HG02571 (cell line): ENCODE measurements at regions not wholly inside any gene's neighbourhood (a gene's known extent, or its start where the extent isn't known, plus 50 kb on each side); places are given as distances from the start of the nearest gene placed in this dataset.
"Not testable (repeated sequence)": the region's sequence is repeated elsewhere in the genome, so short reads cannot be mapped to it uniquely, and the experiment has no call there.

ENCODE experiments used
- ATAC-seq: cut with Tn5 transposase; IDR thresholded peaks from one replicate; pipeline ENCODE4 v1.9.1; 2021; ENCODE audit warnings: mild to moderate bottlenecking, moderate library complexity; ENCODE audit not compliant: unreplicated experiment

DNA sequence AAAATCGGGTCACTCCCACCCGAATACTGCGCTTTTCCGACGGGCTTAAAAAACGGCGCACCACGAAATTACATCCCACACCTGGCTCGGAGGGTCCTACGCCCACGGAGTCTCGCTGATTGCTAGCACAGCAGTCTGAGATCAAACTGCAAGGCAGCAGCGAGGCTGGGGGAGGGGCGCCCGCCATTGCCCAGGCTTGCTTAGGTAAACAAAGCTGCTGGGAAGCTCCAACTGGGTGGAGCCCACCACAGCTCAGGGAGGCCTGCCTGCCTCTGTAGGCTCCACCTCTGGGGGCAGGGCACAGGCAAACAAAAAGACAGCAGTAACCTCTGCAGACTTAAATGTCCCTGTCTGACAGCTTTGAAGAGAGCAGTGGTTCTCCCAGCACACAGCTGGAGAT is 325.7 kb upstream of the PIK3R1 start:
- ATAC-seq = not testable (repeated sequence)

DNA sequence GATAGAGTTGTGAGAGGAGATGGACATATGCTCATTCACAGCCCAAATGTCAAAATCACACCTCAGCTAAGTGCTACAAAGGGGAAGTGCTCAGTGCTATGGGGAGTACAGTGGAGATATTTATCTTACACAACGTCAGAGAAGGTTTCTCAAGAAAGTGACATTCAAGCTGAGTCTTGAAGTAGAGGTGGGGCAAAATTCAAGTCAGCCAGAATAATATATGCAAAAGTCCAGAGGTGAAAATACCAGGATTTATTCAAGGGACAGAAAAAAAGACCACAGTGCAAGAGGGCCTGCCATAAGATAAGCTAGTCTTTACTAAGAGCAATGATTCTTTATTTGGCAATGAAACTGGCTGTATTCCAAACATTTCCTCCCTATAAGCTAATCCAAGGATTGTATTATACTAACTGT is 327.8 kb upstream of the PIK3R1 start:
- no peak for ATAC-seq

DNA sequence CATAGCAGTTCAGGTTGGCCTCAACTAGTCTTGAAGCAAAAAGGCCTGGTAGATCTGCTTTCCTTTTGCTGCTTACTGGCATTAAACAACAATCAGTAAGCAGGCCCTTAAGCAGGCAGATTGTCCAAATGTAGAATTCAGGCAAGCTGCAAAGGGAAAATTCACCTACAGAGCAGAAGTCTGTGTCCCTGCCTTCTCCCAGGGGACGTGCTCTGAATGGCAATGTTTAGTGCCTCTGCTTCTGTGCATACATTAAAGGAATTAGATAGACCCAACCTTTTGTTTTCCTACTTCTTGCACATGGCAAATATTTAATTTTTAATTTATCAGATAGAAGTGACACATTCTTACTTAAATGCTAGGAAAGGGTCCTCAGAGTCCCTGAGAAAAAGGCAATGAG is 328.8 kb upstream of the PIK3R1 start:
- no peak for ATAC-seq

DNA sequence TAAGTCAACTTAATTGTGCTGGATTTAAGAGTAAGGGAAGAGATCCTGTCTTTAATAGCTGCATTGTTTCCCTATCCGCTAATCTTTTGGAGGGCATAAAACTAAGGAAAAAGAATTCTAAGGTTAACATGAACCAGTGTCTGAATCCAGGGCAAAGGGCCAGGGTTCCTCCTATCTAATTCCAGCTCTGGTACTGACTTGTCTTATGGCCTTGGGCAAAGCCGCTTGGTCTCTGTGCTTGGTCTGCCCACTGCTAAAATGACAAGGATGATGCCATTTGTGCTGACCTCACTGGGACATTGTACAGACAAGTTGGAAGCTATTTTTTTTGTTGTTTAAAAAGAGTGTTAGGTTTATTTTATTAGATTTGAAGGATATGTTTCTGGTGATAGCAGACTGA is 334.7 kb upstream of the PIK3R1 start:
- no peak for ATAC-seq

DNA sequence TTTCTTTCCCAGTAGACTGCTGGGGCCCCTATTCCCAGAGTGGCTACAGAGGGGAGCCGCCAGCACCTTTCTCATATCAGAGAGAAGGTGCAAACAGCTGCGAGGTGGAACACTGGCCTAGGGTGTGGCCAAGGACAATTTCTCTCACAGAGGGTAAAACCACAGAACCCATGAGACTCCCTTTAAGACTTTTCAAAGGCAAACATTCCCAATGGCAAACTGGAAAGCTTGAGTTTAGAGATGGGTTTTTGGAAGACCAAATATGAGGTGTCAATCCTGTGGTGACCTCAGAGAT is 335.1 kb upstream of the PIK3R1 start:
- ATAC-seq = no peak

DNA sequence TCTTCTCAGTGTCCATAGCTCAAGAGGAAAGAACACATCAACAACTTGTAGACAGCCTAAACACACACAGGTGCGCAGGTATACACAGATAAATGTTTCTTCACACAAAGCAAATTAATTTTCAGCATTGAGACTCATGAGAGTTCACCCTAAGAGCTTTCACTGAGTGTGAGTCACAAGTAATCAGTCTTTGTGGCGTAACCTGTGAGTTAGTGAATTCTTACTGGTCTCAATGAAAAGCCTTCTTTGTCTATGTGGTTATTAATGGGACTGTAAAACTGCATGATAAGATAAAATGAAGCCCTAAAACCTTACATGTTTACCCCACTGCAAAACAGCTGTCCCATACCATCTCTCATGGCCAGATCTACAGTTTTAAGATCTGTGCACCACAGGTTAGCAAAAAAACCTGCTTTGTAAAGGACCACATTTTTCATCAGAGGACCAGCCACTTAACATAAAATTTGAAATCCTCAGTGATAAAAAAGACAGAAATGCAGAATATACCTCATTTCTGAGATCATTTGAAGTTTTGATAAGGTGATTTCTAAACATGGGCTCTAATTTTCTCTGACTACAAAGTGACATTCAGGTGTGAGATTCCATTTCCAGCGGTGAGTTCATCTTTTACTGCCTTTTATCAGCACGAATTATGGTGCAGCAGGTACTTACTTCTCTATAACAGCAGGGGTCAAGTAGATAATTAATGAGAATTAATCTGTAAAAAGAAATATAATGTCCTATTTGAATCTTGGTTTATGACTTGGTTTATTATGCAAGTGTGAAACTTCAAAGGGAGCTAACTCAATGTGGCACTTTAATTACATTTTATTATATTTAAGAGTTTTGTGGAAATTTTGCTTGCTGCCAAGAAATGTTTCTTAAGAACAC is 335.7 kb upstream of the PIK3R1 start:
- no peak for ATAC-seq

DNA sequence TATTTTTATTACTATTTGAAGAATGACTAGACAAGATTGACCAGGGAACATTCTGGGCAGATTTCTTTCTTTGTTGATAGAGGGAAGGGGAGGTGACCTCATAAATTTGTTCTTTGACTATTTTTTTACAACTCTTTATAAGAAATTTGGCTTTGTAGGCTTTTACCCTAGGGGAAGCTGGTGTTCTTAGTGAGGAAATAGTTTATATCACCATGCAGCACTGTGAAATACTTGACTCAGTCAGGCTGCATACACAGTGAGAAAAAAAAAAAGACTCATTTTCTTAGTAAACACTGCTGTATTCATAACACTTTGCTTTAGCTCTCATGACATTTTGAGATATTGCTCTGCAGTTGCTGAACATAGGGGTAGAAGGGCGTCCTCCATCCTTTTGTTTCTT is 336.6 kb upstream of the PIK3R1 start:
- ATAC-seq = no peak

DNA sequence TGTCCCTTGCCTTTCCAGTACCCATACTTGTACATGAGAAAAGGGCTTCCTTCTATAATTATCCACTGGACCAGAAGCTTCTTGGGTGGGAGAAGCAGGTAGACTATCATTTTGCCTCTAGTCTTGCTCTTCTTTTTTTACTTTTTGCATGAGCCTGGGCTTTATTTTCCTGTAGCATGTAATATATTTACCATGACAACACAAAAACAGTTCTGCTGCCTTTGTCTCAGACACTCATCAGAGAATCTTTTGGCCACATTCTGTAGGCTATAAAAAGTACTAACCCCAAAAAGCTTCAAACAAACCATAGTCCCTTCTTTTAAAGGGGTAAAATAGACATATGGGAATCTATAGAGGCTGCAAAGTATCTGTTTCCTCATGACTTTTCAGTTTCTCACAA is 339.2 kb upstream of the PIK3R1 start:
- no peak for ATAC-seq

DNA sequence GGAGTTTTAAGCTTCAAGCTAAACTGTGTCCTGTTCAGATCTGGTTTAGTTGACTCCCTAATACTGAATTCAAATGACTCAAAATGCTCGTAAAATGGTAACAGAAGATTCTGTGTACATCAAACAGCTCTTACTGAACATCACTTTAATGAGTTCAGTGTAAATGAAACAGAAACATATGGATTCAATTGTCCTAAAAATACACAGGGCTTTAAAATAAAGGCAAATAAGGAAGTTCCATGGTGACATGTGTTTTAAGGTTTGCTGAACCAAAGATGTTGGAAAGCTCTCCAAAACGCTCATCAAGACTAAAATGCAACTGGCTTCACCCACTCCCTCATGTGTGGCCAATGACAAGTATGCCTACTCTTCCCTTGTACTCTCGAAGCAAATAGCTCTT is 340.0 kb upstream of the PIK3R1 start:
- ATAC-seq = no peak

DNA sequence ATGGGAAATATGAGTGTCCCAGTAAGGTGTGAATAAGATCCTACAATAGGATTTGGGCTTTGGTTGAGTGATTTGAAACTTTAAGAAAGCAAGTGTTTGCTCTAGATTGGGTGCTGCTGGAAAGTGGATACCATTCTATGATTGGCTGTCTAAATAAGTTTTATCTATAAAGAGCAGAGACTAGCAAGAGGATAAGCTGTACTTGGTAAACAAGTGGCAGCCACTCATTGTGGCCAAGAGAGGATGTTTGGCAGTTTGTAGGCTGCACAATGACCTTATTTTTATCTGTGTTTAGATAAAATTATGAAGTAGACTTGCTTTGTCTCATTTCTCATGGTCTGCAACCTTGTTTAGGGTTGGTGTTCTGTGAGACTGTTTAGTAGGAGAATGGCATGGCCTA is 341.6 kb upstream of the PIK3R1 start:
- ATAC-seq = no peak

DNA sequence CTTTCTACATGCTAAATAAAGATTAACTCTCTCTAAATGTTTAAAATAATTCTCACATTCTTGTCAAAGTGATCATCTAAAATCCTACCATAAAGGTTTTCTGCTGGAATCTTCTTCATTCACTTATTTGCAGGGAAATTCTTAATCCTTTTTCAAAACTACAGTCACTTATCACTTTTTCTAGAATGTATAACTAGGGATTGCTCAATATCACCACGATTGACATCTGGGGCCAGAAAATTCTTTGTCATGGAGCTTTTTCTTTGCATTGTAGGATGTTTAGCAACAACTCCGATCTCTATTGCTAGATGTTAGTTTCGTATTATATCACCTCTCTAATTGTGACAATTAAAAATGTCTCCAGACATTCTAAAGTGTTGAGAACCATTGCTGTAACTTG is 344.9 kb upstream of the PIK3R1 start:
- ATAC-seq = no peak

DNA sequence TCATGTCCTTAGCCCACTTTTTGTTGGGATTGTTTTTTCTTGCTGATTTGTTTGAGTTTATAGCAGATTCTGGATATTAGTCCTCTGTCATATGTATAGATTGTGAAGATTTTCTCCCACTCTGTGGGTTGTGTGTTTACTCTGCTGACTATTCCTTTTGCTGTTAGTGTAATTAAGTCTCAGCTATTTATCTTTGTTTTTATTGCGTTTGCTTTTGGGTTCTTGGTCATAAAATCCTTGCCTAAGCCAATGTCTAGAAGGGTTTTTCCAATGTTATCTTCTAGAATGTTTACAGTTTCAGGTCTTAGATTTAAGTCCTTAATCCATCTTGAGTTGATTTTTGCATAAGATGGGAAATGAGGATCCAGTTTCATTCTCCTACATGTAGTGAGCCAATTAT is 351.2 kb upstream of the PIK3R1 start:
- not testable (repeated sequence) for ATAC-seq

DNA sequence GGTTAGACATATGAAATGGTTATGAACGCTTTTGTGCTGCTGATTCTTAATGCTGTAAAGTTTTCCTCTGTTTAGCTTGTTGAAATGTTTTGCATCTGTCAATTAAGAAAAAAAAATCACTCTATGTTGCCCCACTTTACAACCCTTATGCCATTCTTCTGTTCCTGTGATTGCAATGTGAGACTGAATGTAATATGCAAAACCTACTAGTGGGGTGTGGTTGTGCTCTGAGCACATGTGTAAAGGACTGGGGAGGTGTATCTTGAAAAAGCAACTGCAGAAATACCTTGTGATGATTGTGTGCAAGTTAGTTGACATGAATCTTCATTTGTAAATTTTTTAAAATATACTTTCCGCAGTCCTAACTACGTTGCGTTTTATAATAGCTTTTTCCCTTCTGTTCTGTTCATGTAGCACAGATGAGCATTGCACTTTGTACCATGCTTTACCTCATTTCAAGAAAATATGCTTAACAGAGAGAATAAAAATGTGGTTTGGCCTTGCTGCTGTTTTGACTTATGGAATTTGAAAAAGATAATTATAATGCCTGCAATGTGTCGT is 357.0 kb upstream of the PIK3R1 start:
- no peak for ATAC-seq

DNA sequence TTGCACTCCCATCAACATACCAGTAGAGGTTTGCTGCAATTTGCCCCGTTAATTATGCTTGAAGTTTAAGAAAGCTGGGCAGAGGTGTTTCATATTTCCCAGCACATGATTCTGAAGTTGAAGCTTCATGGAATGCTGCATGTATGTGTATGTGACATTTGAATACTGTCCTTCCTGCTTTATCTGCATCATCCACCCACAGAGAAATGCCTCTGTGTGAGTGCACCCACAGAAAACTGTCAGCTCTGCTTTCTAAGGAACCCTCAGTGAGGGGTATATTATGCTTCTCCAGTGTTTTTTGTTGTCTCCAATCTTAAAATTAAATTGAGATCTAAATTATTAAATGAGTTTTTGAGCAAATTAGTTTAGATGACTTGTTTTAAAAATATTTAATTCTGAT is 358.1 kb upstream of the PIK3R1 start:
- ATAC-seq = no peak

DNA sequence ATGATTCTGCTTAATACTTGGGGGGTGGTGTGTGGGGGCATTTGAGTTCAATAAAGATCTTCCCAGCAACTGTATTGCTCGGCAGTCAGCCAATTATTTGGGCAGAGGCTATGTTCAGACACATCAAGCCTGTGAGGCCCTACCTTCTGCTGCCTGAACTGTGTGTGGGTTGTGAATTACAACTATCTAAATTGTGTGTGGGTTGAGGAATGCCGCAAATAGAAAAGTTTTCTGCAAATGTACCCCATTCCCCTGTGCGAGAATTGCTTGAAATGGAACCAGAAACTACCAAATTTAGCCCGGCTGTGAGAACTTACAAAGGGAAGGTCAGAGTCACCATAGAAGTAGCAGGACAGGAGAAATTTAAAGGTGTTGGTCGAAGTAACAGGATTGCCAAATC is 360.0 kb upstream of the PIK3R1 start:
- ATAC-seq = no peak

DNA sequence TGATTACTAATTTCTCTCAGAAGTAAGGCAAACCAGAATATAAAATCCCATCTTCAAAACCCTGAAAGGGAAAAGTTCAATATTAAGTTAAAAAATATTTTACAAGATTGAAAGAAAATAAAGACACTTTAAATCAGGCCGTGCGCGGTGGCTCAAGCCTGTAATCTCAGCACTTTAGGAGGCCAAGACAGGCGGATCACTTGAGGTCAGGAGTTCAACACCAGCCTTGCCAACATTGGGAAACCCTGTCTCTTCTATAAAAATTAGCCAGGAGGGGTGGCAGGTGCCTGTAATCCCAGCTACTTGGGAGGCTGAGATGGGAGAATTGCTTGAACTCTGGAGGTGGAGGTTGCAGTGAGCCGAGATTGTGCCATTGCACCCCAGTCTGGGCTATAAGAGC is 364.6 kb upstream of the PIK3R1 start:
- not testable (repeated sequence) for ATAC-seq

DNA sequence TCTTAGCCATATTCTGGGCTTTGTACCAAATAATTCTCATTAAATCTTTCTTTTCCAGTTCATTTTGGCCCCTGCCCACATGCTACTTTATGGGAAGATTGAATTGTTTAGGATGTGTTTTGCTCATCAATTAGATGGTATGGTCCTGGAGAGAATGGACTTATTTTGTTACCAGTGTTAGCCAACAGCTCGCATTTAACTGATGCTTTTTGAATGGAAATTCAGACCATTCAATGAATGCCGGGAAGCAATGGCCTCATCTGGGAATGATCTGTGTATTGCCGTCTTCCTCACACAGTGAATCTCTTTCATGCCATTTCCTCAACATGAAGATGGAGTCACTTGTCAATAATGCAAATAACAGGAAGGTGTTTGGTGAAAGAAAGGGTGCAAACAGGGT is 370.6 kb upstream of the PIK3R1 start:
- ATAC-seq = no peak

DNA sequence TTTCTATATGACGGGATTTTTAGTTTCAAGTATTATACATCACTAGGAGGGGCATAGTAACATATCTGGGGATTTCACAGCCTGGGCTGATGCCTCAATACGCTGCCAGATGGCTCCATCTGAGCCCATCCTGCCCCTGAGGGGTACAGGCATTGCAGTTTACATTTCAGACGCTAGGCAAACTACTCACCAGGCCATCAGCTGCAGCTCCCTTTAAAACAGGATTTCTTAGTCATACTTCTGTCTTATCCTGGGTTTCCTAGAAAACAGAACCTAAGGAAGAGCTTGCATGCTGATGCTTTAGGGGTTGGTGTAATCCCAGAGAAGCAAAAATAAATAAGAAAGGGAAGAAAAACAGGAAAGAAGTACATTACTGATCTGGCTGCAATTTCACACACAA is 372.8 kb upstream of the PIK3R1 start:
- no peak for ATAC-seq

DNA sequence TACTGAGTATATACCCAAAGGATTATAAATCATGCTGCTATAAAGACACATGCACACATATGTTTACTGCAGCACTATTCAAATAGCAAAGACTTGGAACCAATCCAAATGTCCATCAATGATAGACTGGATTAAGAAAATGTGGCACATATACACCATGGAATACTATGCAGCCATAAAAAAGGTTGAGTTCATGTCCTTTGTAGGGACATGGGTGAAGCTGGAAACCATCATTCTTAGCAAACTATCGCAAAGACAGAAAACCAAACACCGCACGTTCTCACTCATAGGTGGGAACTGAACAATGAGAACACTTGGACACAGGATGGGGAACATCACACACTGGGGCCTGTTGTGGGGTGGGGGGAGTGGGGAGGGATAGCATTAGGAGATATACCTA is 378.3 kb upstream of the PIK3R1 start:
- ATAC-seq = not testable (repeated sequence)

DNA sequence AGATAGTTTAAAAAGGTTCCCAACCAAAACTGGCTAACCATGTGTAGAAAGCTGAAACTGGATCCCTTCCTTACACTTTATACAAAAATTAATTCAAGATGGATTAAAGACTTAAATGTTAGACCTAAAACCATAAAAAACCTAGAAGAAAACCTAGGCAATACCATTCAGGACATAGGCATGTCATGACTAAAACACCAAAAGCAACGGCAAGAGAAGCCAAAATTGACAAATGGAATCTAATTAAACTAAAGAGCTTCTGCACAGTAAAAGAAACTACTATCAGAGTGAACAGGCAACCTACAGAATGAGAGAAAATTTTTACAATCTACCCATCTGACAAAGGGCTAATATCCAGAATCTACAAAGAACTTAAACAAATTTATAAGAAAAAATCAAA is 379.1 kb upstream of the PIK3R1 start:
- ATAC-seq = not testable (repeated sequence)

DNA sequence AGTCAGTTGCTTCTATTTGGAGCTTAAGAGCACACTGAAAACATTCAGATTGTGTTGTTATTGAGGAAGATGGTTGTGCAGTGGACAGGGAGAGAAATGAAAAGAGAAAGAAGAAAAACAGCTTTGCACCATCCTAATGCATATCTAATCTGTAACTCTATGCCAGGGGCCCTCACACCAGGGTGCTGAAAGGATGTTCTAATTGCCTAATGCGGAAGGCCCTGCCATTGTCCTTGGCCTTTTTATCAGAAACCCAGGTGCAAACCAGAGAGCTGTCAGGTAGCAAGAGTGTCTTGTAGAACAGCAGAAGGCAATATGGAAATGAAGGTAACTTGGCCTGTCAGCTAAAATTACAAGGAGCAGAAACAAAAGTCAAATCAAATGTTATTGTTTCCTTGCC is 384.5 kb upstream of the PIK3R1 start:
- no peak for ATAC-seq

DNA sequence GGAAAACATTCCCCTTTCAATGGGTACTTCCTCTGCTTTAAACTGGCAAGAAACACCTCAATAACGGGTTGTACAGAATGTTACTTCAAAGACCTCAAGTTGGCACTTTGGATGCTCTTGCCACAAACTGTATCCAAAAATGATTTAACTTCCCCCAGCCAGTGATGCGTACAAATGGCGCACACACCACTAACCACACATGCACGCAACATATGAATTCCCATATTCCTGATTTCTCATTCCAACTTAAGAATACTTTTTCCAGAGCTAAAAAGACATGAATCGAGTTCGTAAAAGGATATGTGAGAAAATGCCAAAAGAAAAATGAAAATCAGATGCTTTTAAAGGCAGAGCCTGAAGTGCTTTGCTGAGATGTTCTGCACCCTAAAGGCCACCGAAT is 388.0 kb upstream of the PIK3R1 start:
- ATAC-seq = no peak

DNA sequence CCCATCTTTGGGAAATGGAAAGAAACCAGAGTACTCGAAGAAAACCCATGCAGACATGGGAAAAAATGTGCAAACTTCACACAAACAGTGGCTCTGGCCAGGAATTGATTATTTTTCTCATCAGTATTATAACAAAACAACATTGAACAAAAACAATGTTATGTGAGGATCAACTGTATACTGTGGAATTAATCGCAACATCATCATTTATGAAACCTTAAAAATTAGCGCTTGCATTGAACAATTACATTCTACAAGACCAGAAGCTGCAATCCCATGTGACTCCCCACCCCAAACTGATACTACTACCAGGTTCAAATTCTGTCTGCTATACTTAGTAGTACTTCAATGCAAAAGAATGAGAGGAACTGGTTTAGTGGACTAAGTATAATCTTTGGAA is 390.7 kb upstream of the PIK3R1 start:
- no peak for ATAC-seq
